IPS DF 4.7 (cell line): ENCODE measurements at regions not wholly inside any gene's neighbourhood (a gene's known extent, or its start where the extent isn't known, plus 50 kb on each side); places are given as distances from the start of the nearest gene placed in this dataset.
A peak's percentile ranks its signal among the peaks of the same experiment; 100 is the strongest.

ENCODE experiments used
- DNase-seq: peaks from one replicate; pipeline ENCODE4 v3.0.0-alpha.2; 2013; ENCODE audit warnings: low spot score; ENCODE audit errors: extremely low read depth

GRCh38 chr11:97263183-97263858, 873.5 kb downstream of the JRKL start:
- no peak for DNase-seq

GRCh38 chr11:97269527-97269926, 879.7 kb downstream of the JRKL start:
- DNase-seq = peak; percentile 56

- DNase-seq = no peak
Observed at GRCh38 chr11:97279341-97279740, 889.5 kb downstream of the JRKL start.

DNA sequence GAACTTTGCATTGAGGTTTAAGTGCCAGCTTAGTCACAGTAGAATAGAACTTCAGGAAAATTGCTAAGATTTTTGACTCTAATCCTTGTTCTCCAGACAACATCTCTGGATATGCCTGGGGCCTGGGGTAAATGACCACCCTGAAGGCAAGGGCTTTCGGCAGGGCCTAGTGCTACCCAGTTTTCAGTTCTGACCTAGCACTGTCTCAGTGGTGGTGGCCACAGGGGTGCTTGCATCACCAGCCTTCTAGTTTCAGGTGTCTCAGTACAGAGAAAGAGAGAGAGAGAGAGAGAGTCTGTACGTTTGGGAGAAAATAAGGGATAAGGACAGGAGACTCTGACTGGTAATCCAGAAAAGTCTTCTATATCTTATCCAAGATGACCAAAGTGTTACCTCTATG, 890.5 kb downstream of the JRKL start:
- DNase-seq = no peak

DNA sequence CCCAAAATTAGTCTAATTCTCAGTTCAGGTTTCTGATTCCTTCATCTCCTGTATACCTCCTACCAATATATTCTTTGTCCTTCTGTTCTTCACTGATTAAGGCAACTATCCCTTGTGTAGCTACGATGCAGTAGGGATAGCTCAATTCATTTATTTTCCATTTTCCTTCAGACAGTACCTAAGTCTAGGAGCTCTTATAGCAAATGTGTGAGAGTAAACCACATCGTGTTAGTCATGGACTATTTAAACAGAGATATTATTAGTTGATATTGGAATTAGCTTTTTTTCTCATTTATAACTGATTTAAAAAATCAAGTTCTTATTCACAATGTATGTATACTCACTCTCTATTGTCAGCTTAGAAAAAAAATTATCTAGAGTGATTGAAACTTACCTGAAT, 900.0 kb downstream of the JRKL start:
- DNase-seq = no peak

- no peak for DNase-seq
Observed at GRCh38 chr11:97290464-97291041, 900.7 kb downstream of the JRKL start.

DNA sequence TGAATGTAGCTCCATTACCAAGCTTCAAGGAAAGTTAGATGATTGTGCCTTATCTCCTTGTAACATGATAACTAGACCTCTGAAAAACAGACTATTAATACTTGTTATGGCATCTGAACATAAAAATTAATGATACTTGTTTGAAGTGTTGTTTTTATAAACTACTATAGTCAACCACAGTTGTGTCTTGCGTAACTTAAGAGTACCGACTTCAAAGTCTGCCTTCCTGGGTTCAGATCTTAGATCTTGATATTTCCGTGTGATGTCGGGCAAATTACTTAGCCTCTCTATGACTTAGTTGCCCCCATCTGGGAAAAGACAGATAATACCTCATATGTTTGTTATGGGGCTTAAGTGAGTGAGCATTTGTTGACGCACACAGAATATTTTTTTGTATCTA, 906.5 kb downstream of the JRKL start:
- no peak for DNase-seq

GRCh38 chr11:97309291-97309690, 919.5 kb downstream of the JRKL start:
- no peak for DNase-seq

GRCh38 chr11:97325693-97326092, 935.9 kb downstream of the JRKL start:
- no peak for DNase-seq

GRCh38 chr11:97332271-97332670, 942.5 kb downstream of the JRKL start:
- no peak for DNase-seq

- DNase-seq = no peak
Observed at GRCh38 chr11:97336064-97336463, 946.3 kb downstream of the JRKL start.

- no peak for DNase-seq
Observed at GRCh38 chr11:97345032-97345431, 955.2 kb downstream of the JRKL start.

- DNase-seq = no peak
Observed at GRCh38 chr11:97349201-97349600, 959.4 kb downstream of the JRKL start.

DNA sequence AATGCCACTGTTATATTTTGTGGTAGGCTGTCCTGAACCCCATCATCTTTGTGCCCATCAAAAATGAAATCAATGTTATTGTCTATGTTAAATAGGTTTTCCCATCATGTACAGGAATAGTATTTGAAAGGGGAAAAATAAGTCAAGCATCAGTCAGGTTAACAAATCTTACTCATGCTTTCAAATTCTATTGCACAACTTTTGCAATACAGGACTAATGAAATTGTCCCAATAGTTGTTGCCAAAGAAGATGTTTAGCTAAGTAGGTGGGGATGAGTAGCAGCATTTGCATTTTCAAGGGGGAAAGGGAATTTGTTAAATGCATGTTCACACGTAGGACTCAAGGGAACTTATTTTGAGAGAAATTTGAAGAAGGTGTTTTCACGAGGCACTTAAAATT, 962.1 kb downstream of the JRKL start:
- DNase-seq = no peak

GRCh38 chr11:97354026-97354425, 964.2 kb downstream of the JRKL start:
- DNase-seq = no peak

- DNase-seq = no peak
Observed at GRCh38 chr11:97354576-97354975, 964.8 kb downstream of the JRKL start.

GRCh38 chr11:97355230-97355629, 965.4 kb downstream of the JRKL start:
- DNase-seq = no peak

GRCh38 chr11:97356144-97356543, 966.3 kb downstream of the JRKL start:
- DNase-seq = no peak

DNA sequence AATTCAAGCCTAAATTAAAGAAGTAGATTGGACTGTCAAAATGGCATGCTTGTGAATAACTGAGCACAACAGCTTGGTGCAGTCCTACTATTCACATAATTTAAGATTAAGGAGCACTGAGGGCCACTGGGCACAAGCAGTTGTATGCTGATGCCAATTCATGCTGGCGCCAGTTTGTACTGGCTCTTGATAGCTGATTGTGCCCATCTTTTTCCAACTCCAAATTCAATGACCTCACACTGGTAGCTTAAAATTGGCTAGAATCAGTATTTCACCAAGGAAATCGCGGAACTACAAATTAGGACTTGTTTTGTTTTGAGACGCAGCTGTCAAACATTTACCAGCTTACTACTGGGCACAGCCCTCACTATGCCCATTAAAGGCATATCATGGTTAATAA, 969.2 kb downstream of the JRKL start:
- no peak for DNase-seq

GRCh38 chr11:97361812-97362378, 972.1 kb downstream of the JRKL start:
- no peak for DNase-seq

DNA sequence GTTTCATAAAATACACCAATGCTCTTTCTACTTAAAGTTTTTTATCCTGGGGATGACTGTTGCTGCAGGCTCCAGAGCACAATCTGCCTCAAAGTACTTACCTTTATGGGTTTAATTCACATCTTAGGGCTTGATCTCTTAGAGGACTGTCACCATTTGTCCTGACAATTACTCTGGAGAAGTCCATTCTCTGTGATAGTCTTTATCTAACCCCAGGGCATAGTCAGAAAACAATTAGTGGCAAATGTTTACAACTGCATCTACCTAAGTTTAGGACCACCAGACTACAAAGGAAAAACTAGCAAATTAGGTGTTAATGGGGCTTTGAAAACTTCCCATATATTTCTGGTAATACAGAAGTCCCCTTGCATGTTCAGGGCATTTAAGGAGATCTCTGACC, 973.5 kb downstream of the JRKL start:
- no peak for DNase-seq

DNA sequence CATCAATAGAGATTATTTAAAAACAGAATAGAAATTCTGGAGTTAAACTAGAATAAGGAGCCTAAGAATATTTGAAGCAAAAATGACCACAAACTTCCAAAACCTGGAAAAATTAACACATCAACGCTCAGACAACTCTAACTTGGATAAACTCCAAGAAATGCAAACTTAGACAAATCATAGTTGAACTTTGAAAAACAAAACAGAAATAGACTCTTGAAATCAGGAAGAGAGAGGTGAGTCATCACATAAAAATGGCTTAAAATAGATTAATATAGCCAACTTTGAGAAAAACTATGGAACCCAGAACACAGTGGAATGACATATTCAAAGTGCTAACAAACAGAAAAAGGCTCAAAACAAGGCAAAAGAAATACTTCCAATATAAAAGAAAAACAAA, 974.2 kb downstream of the JRKL start:
- no peak for DNase-seq

GRCh38 chr11:97367406-97368083, 977.7 kb downstream of the JRKL start:
- DNase-seq = no peak
